Bronchial epithelial cell (primary cell): ENCODE measurements at regions not wholly inside any gene's neighbourhood (a gene's known extent, or its start where the extent isn't known, plus 50 kb on each side); places are given as distances from the start of the nearest gene placed in this dataset.

Experiments
- DNase-seq: peaks from one replicate; pipeline ENCODE4 v3.0.0-alpha.2; 2010; ENCODE audit warnings: low read depth
- FAIRE-seq: peaks from 2 replicates; lab custom pipeline; 2011; peaks lifted over from hg19 to GRCh38; lab: Jason Lieb, UNC
- H3K27me3 ChIP-seq: 2 replicates; pipeline ENCODE4 v1.5.1; 2011; ENCODE audit warnings: low read length; ENCODE audit not compliant: control insufficient read depth, insufficient read depth
- H3K36me3 ChIP-seq: 2 replicates; pipeline ENCODE4 v1.5.1; 2011; ENCODE audit warnings: low read length; ENCODE audit not compliant: control insufficient read depth, insufficient read depth
- H3K4me3 ChIP-seq: 2 replicates; pipeline ENCODE4 v1.5.1; 2011; ENCODE audit warnings: mild to moderate bottlenecking, low read depth, low read length, control low read depth
- TF ChIP-seq, protein P1 (sequence below): IDR thresholded peaks from 2 replicates; pipeline ENCODE4 v1.5.1; 2011; ENCODE audit warnings: mild to moderate bottlenecking, moderate library complexity, low read length, control low read depth, inconsistent platforms; ENCODE audit not compliant: insufficient read depth, severe bottlenecking

DNA sequence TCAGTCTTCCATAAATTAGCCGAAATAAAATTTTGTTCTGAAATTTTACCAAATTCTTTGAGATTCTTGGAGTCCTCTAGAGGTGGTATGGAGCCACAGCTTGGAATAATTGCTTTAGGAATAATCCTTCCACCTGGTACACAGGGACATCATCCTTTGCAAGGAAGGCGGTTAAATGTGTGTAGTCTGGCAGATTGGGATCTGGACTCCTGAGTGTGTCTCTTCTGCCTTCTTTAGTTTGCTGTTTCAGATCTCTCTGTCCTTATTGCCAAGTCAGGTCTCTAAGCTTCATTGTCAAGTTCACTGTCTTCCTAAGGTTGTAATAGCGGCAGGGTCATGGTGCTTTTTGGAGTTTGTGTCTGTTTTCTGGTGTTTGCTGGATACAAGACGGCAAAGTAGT lies 393.9 kb upstream of the RGS6 start:
- no peaks in the 10 kb centered on the region for H3K27me3 ChIP-seq
- no peak overlapping the region for H3K4me3 ChIP-seq
- no peaks in the 10 kb centered on the region for H3K36me3 ChIP-seq
- TF ChIP-seq, protein P1, sequence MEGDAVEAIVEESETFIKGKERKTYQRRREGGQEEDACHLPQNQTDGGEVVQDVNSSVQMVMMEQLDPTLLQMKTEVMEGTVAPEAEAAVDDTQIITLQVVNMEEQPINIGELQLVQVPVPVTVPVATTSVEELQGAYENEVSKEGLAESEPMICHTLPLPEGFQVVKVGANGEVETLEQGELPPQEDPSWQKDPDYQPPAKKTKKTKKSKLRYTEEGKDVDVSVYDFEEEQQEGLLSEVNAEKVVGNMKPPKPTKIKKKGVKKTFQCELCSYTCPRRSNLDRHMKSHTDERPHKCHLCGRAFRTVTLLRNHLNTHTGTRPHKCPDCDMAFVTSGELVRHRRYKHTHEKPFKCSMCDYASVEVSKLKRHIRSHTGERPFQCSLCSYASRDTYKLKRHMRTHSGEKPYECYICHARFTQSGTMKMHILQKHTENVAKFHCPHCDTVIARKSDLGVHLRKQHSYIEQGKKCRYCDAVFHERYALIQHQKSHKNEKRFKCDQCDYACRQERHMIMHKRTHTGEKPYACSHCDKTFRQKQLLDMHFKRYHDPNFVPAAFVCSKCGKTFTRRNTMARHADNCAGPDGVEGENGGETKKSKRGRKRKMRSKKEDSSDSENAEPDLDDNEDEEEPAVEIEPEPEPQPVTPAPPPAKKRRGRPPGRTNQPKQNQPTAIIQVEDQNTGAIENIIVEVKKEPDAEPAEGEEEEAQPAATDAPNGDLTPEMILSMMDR, result no peak
- DNase-seq, result no peak
- peak; percentile 23 for FAIRE-seq

DNA sequence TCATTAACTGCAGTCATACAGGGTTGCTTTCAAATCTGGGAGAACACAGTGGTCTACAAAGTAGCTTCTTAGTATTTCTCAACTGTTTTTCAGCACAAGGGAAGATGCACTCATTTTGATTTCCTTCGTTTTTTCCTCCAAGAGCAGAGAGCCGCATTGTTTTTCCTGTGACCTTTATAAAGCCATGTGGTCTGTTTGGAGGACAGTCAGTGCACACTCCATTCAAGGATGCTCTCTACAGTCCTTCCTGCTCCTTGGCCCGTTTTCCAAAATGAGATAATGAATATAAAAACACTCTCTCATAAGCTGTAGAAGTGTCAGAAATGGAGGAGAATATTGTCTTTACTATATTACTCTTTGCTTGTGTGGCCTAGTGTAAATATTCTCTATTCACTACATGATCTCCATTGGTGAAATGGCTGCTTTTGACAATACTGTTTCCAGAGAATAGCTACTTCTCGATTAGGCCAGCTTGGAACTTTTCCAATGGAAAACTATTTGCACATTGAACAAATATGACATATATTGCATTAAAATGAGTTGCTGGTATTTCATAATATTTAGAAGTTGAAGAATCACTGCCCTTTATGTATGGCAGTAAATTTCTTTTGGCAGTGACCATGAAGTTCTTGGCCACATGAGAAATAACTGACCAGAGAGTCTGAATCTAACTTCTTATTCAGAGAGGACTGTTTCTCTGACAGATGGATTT lies 393.1 kb upstream of the RGS6 start:
- H3K4me3 ChIP-seq, result no peak overlapping the region
- no peak for DNase-seq
- H3K36me3 ChIP-seq, result no peaks in the 10 kb centered on the region
- no peak for FAIRE-seq
- no peaks in the 10 kb centered on the region for H3K27me3 ChIP-seq
- TF ChIP-seq, protein P1, result no peak

DNA sequence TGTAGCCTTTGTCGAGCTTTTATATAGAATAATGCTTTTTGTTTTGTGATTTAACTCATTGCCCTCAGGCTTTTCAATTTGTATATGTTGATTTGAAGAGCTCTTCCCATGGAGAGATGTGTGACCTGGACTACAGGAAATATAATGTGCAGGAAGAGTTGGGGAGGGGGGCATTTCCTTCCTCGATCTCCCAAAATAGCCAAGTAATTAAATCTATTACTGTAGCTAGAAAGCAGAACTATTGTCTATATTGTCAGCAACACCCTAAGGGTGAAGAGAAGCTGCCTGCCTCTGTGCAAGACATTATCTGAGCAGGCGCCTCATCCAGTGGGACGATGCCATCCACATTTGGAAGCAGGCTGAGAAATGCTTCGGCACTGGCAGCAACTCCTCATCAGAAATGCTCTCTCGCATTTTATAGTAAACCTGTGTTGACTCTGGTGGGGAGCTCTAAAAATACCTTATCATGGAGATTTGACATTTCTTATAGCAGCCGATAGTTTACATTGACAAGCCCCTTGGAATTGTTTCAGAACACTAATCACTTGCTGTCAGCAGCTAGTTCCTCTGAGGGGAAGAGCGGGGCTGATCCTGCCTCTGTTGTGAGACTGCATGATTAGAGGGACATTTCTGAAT lies 392.5 kb upstream of the RGS6 start:
- FAIRE-seq, result no peak

DNA sequence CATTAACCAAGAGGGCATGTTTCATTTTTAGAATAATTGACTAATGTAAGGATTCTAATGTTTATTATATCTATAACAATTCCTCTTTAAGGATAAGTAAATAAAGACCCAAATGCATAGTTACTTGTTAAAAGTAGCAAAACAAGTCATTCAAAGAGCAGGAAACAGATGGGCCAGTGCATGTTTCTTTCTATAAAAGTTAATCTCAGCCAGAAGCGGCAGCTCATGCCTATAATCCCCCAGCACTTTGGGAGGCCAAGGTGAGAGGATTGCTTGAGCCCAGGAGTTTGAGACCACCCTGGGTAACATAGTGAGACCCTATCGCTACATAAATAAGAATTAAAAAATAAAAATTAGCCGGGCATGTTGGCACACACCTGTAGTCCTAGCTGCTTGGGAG lies 391.0 kb upstream of the RGS6 start:
- no peak overlapping the region for H3K4me3 ChIP-seq
- no peak for FAIRE-seq
- TF ChIP-seq, protein P1, result no peak
- DNase-seq, result no peak
- no peaks in the 10 kb centered on the region for H3K27me3 ChIP-seq
- no peaks in the 10 kb centered on the region for H3K36me3 ChIP-seq

More for the DNA sequence above, 392.5 kb upstream of the RGS6 start:
- Histone ChIP-seq H3K36me3 (no peaks in the 10 kb centered on the region), H3K4me3 (no peak overlapping the region), H3K27me3 (no peaks in the 10 kb centered on the region)
- no peak for DNase-seq
- TF ChIP-seq, protein P1, result no peak

DNA sequence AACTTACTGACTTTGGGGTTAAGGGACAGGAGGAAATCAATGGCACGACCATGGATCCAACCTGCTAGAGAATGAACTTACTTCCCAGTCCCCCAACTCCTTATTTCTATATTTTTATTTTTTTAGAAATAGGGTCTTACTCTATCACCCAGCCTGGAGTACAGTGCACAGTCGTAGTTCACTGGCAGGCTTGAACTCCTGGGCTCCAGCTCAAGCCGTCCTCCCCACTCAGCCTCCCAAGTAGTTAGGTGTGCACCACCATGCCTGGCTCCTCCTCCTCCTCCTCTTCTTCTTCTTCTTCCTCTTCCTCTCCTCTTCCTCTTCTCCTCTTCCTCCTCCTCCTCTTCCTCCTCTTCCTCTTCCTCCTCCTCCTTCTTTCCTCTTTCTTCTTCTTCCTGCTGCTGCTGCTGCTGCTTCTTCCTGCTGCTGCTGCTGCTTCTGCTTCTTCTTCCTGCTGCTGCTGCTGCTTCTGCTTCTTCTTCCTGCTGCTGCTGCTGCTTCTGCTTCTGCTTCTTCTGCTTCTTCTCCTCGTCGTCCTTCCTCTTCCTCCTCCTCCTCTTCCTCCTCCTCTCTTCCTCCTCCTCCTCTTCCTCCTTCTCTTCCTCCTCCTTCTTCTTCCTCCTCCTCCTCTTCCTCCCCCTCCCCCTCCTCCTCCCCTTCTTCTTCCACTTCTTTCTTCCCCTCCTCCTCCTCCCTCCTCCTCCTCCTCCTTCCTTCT lies 390.1 kb upstream of the RGS6 start:
- Histone ChIP-seq H3K4me3 (no peak overlapping the region), H3K27me3 (no peaks in the 10 kb centered on the region), H3K36me3 (no peaks in the 10 kb centered on the region)
- no peak for FAIRE-seq
- TF ChIP-seq, protein P1, result no peak
- DNase-seq, result no peak
